H1 (cell line): ENCODE measurements at regions not wholly inside any gene's neighbourhood (a gene's known extent, or its start where the extent isn't known, plus 50 kb on each side); places are given as distances from the start of the nearest gene placed in this dataset.

ENCODE experiments used
- ASH2L ChIP-seq: fragments of 200-600, 300-600 bp; sonication (generic); IDR thresholded peaks from one replicate; pipeline ENCODE4 v1.7.1; 2017; ENCODE audit warnings: low read length
- GABPA ChIP-seq: IDR thresholded peaks from 2 replicates; pipeline ENCODE4 v1.6.1; 2011; ENCODE audit warnings: mild to moderate bottlenecking, low read length, moderate library complexity, borderline replicate concordance; ENCODE audit not compliant: insufficient read depth
- RFX5 ChIP-seq: IDR thresholded peaks from 2 replicates; pipeline ENCODE4 v1.6.1; 2011; ENCODE audit warnings: low read depth, low read length, improper control_type of control experiment, borderline replicate concordance
- RXRA ChIP-seq: IDR thresholded peaks from 2 replicates; pipeline ENCODE4 v1.6.1; 2011; ENCODE audit warnings: low read depth, mild to moderate bottlenecking, low read length, moderate library complexity; ENCODE audit not compliant: insufficient read depth
- TCF12 ChIP-seq: IDR thresholded peaks from 2 replicates; pipeline ENCODE4 v1.6.1; 2011; ENCODE audit warnings: low read depth, mild to moderate bottlenecking, low read length
- TF ChIP-seq, protein P1 (sequence below): fragments of 300-600 bp; sonication (generic); IDR thresholded peaks from 2 replicates; pipeline ENCODE4 v1.7.1; 2012; ENCODE audit warnings: low read length, moderate library complexity, mild to moderate bottlenecking, inconsistent platforms; ENCODE audit not compliant: insufficient replicate concordance

DNA sequence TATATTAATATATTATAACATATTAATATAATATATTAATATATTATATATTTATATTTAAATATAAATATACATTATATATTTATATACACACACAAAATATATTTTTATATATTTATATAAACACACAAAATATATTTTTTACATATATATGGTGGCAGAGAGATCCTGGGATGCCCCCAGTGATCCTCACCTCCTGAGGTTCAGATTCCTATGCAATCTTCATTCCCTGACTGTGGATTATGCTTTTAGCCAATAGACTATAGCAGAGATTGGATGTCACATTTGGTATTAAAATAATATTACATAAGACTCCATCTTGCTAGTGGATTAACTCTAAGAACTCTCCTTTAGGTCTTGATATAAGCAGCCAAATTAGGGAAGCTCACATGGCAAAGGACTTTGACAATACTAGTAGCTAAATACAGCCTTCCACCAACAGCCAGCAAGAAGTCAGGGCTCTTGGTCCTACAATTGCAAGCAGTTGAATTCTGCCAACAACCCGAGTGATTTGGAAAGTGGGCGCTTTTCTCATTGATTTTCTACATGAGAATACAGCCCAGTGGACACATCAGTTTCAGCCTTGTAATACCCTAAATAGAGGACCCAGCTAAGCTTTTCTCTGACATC is 681.0 kb downstream of the C6orf118 start (continued):
- TF ChIP-seq, protein P1, sequence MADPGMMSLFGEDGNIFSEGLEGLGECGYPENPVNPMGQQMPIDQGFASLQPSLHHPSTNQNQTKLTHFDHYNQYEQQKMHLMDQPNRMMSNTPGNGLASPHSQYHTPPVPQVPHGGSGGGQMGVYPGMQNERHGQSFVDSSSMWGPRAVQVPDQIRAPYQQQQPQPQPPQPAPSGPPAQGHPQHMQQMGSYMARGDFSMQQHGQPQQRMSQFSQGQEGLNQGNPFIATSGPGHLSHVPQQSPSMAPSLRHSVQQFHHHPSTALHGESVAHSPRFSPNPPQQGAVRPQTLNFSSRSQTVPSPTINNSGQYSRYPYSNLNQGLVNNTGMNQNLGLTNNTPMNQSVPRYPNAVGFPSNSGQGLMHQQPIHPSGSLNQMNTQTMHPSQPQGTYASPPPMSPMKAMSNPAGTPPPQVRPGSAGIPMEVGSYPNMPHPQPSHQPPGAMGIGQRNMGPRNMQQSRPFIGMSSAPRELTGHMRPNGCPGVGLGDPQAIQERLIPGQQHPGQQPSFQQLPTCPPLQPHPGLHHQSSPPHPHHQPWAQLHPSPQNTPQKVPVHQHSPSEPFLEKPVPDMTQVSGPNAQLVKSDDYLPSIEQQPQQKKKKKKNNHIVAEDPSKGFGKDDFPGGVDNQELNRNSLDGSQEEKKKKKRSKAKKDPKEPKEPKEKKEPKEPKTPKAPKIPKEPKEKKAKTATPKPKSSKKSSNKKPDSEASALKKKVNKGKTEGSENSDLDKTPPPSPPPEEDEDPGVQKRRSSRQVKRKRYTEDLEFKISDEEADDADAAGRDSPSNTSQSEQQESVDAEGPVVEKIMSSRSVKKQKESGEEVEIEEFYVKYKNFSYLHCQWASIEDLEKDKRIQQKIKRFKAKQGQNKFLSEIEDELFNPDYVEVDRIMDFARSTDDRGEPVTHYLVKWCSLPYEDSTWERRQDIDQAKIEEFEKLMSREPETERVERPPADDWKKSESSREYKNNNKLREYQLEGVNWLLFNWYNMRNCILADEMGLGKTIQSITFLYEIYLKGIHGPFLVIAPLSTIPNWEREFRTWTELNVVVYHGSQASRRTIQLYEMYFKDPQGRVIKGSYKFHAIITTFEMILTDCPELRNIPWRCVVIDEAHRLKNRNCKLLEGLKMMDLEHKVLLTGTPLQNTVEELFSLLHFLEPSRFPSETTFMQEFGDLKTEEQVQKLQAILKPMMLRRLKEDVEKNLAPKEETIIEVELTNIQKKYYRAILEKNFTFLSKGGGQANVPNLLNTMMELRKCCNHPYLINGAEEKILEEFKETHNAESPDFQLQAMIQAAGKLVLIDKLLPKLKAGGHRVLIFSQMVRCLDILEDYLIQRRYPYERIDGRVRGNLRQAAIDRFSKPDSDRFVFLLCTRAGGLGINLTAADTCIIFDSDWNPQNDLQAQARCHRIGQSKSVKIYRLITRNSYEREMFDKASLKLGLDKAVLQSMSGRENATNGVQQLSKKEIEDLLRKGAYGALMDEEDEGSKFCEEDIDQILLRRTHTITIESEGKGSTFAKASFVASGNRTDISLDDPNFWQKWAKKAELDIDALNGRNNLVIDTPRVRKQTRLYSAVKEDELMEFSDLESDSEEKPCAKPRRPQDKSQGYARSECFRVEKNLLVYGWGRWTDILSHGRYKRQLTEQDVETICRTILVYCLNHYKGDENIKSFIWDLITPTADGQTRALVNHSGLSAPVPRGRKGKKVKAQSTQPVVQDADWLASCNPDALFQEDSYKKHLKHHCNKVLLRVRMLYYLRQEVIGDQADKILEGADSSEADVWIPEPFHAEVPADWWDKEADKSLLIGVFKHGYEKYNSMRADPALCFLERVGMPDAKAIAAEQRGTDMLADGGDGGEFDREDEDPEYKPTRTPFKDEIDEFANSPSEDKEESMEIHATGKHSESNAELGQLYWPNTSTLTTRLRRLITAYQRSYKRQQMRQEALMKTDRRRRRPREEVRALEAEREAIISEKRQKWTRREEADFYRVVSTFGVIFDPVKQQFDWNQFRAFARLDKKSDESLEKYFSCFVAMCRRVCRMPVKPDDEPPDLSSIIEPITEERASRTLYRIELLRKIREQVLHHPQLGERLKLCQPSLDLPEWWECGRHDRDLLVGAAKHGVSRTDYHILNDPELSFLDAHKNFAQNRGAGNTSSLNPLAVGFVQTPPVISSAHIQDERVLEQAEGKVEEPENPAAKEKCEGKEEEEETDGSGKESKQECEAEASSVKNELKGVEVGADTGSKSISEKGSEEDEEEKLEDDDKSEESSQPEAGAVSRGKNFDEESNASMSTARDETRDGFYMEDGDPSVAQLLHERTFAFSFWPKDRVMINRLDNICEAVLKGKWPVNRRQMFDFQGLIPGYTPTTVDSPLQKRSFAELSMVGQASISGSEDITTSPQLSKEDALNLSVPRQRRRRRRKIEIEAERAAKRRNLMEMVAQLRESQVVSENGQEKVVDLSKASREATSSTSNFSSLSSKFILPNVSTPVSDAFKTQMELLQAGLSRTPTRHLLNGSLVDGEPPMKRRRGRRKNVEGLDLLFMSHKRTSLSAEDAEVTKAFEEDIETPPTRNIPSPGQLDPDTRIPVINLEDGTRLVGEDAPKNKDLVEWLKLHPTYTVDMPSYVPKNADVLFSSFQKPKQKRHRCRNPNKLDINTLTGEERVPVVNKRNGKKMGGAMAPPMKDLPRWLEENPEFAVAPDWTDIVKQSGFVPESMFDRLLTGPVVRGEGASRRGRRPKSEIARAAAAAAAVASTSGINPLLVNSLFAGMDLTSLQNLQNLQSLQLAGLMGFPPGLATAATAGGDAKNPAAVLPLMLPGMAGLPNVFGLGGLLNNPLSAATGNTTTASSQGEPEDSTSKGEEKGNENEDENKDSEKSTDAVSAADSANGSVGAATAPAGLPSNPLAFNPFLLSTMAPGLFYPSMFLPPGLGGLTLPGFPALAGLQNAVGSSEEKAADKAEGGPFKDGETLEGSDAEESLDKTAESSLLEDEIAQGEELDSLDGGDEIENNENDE: no peak
- TF ChIP-seq RXRA: no peak
- TF ChIP-seq GABPA: no peak
- no peak for TF ChIP-seq TCF12
- no peak for TF ChIP-seq RFX5
- no peak for TF ChIP-seq ASH2L
- TF ChIP-seq, all 59 proteins: peak for 0
